ENCODE measurements at regions not wholly inside any gene's neighbourhood (a gene's known extent, or its start where the extent isn't known, plus 50 kb on each side); places are given as distances from the start of the nearest gene placed in this dataset.

- no peak for TF ChIP-seq ZNF142 (CRISPR knock-in tag; IDR thresholded peaks at IDR 0.05)
- TF ChIP-seq MTA3 (CRISPR knock-in tag; IDR thresholded peaks at IDR 0.05), result no peak
- TF ChIP-seq ZNF549 (CRISPR knock-in tag; IDR thresholded peaks at IDR 0.05), result no peak
- TF ChIP-seq ZFYVE20 (CRISPR knock-in tag; IDR thresholded peaks at IDR 0.05; ENCODE audit: borderline replicate concordance, low read depth), result no peak
- no peak for TF ChIP-seq CEBPG (CRISPR knock-in tag; IDR thresholded peaks at IDR 0.05)
Measured at GRCh38 chr11:69999721-70000120, 78.4 kb upstream of the ANO1 start (continued).

- H2AFZ ChIP-seq (ENCODE audit: low read length), result no peak overlapping the region
- intact Hi-C loops (cut with micrococcal nuclease; ENCODE audit: unreplicated experiment), result no loop called here
- ATAC-seq (no peak), FAIRE-seq (no peak), DNase-seq (ENCODE audit: low spot score) (no peak)
- CTCF ChIA-PET (ENCODE audit: low intra/inter-chr PET ratio, low total read pairs), result no interaction called here
- WGBS (ENCODE audit: low lambda C conversion rate), result 33% methylated on average over 3 of the region's 3 CpGs
- TF ChIP-seq NAIF1 (CRISPR knock-in tag; IDR thresholded peaks at IDR 0.05; ENCODE audit: borderline replicate concordance), result no peak
- TF ChIP-seq ZNF749 (CRISPR knock-in tag; IDR thresholded peaks at IDR 0.05; ENCODE audit: borderline replicate concordance), result no peak
- no peak for TF ChIP-seq CREBL2 (CRISPR knock-in tag; IDR thresholded peaks at IDR 0.05; ENCODE audit: borderline replicate concordance)
- no peak for TF ChIP-seq THAP7 (CRISPR knock-in tag; IDR thresholded peaks at IDR 0.05)
- TF ChIP-seq ZFP36 (IDR thresholded peaks at IDR 0.05; ENCODE audit: borderline replicate concordance, low read depth, low read length, partially characterized antibody), result no peak
- no peak for TF ChIP-seq DZIP1 (CRISPR knock-in tag; IDR thresholded peaks at IDR 0.05)
- no peak overlapping the region for H3K27ac ChIP-seq (ENCODE audit: extremely low read length, insufficient read depth, low read length)
- H3K9ac ChIP-seq (ENCODE audit: insufficient read depth, low read depth, low read length), result no peak overlapping the region
- H3K9me3 ChIP-seq (ENCODE audit: low read length), result no peaks in the 10 kb centered on the region
- in situ Hi-C loops (cut with HindIII; ENCODE audit: extremely low pct_ligation_motif_present, low pct_unique_long_range_greater_than_20kb), result no loop called here
- H3K79me2 ChIP-seq (ENCODE audit: insufficient read depth, low read length), result no peaks in the 10 kb centered on the region
- no peaks in the 10 kb centered on the region for H4K20me1 ChIP-seq (ENCODE audit: insufficient read depth, low read length)
- no peaks in the 10 kb centered on the region for H3K4me1 ChIP-seq (ENCODE audit: insufficient read depth, low read length)
- no TSS peak for BruUV-seq (replicated peaks)
- H3K4me2 ChIP-seq (ENCODE audit: low read depth, low read length), result no peak overlapping the region
- peaks cover 0 to 3% of the 10 kb centered on the region in 2 experiments; a peak in 2 of 5 replicates for H3K27me3 ChIP-seq (ENCODE audit: control insufficient read depth in 1 of 2, insufficient read depth in 2 of 2, low read length in 2 of 2)
- no peak overlapping the region for H3K4me3 ChIP-seq (replicated peaks in 1 of 3; ENCODE audit: insufficient read depth in 1 of 3, low read depth in 2 of 3, low read length in 3 of 3)
- POLR2A ChIA-PET, result no interaction called here
- no peaks in the 10 kb centered on the region for H3K36me3 ChIP-seq (replicated peaks in 1 of 2; ENCODE audit: control insufficient read depth in 1 of 2, insufficient read depth in 2 of 2, low read length in 2 of 2)
Measured at GRCh38 chr11:70000228-70000627, 77.9 kb upstream of the ANO1 start.

Data from HepG2 (cell line).